ENCODE measurements at regions not wholly inside any gene's neighbourhood (a gene's known extent, or its start where the extent isn't known, plus 50 kb on each side); places are given as distances from the start of the nearest gene placed in this dataset.

DNA sequence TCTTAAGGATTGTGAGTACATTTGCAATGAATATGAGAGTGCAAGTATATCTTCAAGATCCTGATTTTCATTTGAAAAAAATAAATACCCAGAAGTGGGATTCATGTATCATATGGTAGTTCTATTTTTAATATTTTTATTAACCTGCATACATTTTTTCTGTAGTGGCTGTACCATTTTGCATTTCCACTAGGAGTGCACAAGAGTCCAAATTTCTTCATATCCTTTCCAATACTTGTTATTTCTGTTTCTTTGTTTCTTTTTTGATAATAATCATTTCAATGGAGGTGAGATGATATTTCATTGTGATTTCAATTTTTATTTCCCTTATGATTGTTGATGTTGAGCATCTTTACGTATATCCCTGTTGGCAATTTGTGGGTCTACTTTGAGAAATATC, 759.8 kb upstream of the CNTN5 start:
- no peaks in the 10 kb centered on the region for H3K36me3 ChIP-seq (ENCODE audit: control insufficient read depth in 2 of 2, extremely low read depth in 1 of 2, insufficient read depth in 2 of 2, low read length in 2 of 2)
- FAIRE-seq (no peak), DNase-seq (ENCODE audit: low read depth, low spot score) (no peak)
- no peaks in the 10 kb centered on the region for H3K4me1 ChIP-seq (ENCODE audit: control insufficient read depth, extremely low read depth, insufficient read depth, low read length)
- H2AFZ ChIP-seq (ENCODE audit: control insufficient read depth, low read length): no peak overlapping the region
- dilution Hi-C loops (cut with MboI; ENCODE audit: extremely low pct_ligation_motif_present, low sequenced_read_pairs): no loop called here
- no peaks in the 10 kb centered on the region for H3K9me1 ChIP-seq (ENCODE audit: control insufficient read depth, extremely low read depth, insufficient read depth, low read length)
- no peaks in the 10 kb centered on the region for H4K20me1 ChIP-seq (ENCODE audit: control insufficient read depth, extremely low read depth, insufficient read depth, low read length)
- H3K4me3 ChIP-seq (ENCODE audit: control insufficient read depth in 2 of 3, extremely low read depth in 1 of 3, insufficient read depth in 2 of 3, low read depth in 1 of 3, low read length in 3 of 3): no peak overlapping the region
- H3K9me3 ChIP-seq (ENCODE audit: control insufficient read depth, low read depth, low read length): no peaks in the 10 kb centered on the region
- no peaks in the 10 kb centered on the region for H3K79me2 ChIP-seq (ENCODE audit: control insufficient read depth, insufficient read depth, low read length)
- TF ChIP-seq, protein P1, sequence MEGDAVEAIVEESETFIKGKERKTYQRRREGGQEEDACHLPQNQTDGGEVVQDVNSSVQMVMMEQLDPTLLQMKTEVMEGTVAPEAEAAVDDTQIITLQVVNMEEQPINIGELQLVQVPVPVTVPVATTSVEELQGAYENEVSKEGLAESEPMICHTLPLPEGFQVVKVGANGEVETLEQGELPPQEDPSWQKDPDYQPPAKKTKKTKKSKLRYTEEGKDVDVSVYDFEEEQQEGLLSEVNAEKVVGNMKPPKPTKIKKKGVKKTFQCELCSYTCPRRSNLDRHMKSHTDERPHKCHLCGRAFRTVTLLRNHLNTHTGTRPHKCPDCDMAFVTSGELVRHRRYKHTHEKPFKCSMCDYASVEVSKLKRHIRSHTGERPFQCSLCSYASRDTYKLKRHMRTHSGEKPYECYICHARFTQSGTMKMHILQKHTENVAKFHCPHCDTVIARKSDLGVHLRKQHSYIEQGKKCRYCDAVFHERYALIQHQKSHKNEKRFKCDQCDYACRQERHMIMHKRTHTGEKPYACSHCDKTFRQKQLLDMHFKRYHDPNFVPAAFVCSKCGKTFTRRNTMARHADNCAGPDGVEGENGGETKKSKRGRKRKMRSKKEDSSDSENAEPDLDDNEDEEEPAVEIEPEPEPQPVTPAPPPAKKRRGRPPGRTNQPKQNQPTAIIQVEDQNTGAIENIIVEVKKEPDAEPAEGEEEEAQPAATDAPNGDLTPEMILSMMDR (optimal IDR thresholded peaks at IDR 0.05 in 1 of 3, IDR thresholded peaks at IDR 0.05 in 1 of 3, conservative IDR thresholded peaks at IDR 0.05 in 1 of 3; ENCODE audit: extremely low read depth in 1 of 3, insufficient read depth in 2 of 3, low read length in 3 of 3): no peak
- no peak for TF ChIP-seq EZH2 (IDR thresholded peaks at IDR 0.05; ENCODE audit: low read length)
- no peak overlapping the region for H3K27ac ChIP-seq (ENCODE audit: control insufficient read depth, insufficient read depth, low read length)
- no peaks in the 10 kb centered on the region for H3K27me3 ChIP-seq (ENCODE audit: control insufficient read depth, extremely low read depth, insufficient read depth, low read length)
- no peak overlapping the region for H3K4me2 ChIP-seq (ENCODE audit: control insufficient read depth, extremely low read depth, insufficient read depth, low read depth, low read length)
- no peak overlapping the region for H3K9ac ChIP-seq (ENCODE audit: control insufficient read depth, extremely low read depth, insufficient read depth, low read length)

DNA sequence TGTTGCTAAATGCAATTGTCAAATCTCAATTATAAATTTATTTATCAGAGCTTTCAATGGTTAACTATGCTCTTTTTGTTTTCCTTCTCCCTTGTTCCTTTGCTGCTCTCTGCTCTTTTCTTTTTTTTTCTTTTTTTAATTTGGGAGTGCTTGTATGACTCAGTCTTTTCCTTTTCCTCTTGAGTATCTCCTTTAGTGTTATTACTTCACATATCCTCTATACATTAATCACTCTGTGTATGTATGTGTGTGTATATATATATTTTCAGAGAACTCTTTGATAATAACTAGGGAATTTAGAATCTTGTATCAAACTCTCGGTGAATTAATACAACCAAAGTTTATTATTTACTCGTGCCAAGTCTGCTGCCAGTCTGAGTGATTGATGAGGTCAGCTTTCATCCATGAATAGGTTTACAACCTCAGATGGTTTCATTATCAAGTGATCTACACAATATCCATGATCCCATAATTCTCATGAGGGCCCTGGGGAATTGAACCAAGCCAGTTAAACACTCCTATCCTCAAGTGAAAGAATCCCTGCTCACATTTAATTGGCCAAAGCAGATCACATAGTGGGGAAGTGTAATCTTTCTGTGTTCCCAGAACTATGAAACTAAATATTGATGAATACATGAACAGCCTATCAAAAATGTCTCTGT, 743.4 kb upstream of the CNTN5 start:
- Histone ChIP-seq H3K4me1 (ENCODE audit: control insufficient read depth, extremely low read depth, insufficient read depth, low read length) (no peaks in the 10 kb centered on the region), H3K9ac (ENCODE audit: control insufficient read depth, extremely low read depth, insufficient read depth, low read length) (no peak overlapping the region), H3K27ac (ENCODE audit: control insufficient read depth, insufficient read depth, low read length) (no peak overlapping the region), H3K9me1 (ENCODE audit: control insufficient read depth, extremely low read depth, insufficient read depth, low read length) (no peaks in the 10 kb centered on the region), H2AFZ (ENCODE audit: control insufficient read depth, low read length) (no peak overlapping the region), H3K27me3 (ENCODE audit: control insufficient read depth, extremely low read depth, insufficient read depth, low read length) (no peaks in the 10 kb centered on the region), H3K4me3 (ENCODE audit: control insufficient read depth in 2 of 3, extremely low read depth in 1 of 3, insufficient read depth in 2 of 3, low read depth in 1 of 3, low read length in 3 of 3) (no peak overlapping the region), H3K36me3 (ENCODE audit: control insufficient read depth in 2 of 2, extremely low read depth in 1 of 2, insufficient read depth in 2 of 2, low read length in 2 of 2) (no peaks in the 10 kb centered on the region), H3K9me3 (ENCODE audit: control insufficient read depth, low read depth, low read length) (no peaks in the 10 kb centered on the region), H3K79me2 (ENCODE audit: control insufficient read depth, insufficient read depth, low read length) (no peaks in the 10 kb centered on the region), H4K20me1 (ENCODE audit: control insufficient read depth, extremely low read depth, insufficient read depth, low read length) (no peaks in the 10 kb centered on the region), H3K4me2 (ENCODE audit: control insufficient read depth, extremely low read depth, insufficient read depth, low read depth, low read length) (no peak overlapping the region)
- dilution Hi-C loops (cut with MboI; ENCODE audit: extremely low pct_ligation_motif_present, low sequenced_read_pairs): no loop called here
- TF ChIP-seq EZH2 (IDR thresholded peaks at IDR 0.05; ENCODE audit: low read length): no peak
- TF ChIP-seq, protein P1 (optimal IDR thresholded peaks at IDR 0.05 in 1 of 3, IDR thresholded peaks at IDR 0.05 in 1 of 3, conservative IDR thresholded peaks at IDR 0.05 in 1 of 3; ENCODE audit: extremely low read depth in 1 of 3, insufficient read depth in 2 of 3, low read length in 3 of 3): no peak
- FAIRE-seq: no peak
- DNase-seq (ENCODE audit: low read depth, low spot score): no peak
